ENCODE measurements at regions not wholly inside any gene's neighbourhood (a gene's known extent, or its start where the extent isn't known, plus 50 kb on each side); places are given as distances from the start of the nearest gene placed in this dataset.

GRCh38 chr2:198441246-198441645, 636.9 kb downstream of the PLCL1 start:
- Histone ChIP-seq H3K36me3 (replicated peaks; ENCODE audit: low read depth, low read length) (no peaks in the 10 kb centered on the region), H2AFZ (ENCODE audit: low read depth, low read length) (no peak overlapping the region), H3K9ac (ENCODE audit: low read length) (no peak overlapping the region), H3K27me3 (ENCODE audit: low read depth, low read length) (no peaks in the 10 kb centered on the region), H3K9me3 (ENCODE audit: insufficient read depth, low read length) (no peaks in the 10 kb centered on the region), H3K4me1 (ENCODE audit: low read length) (no peaks in the 10 kb centered on the region), H3K4me3 (ENCODE audit: low read length) (no peak overlapping the region), H4K20me1 (ENCODE audit: insufficient read depth, low read length) (no peaks in the 10 kb centered on the region), H3K4me2 (ENCODE audit: low read length) (no peak overlapping the region), H3K79me2 (ENCODE audit: low read length) (no peaks in the 10 kb centered on the region), H3K27ac (ENCODE audit: low read length) (no peak overlapping the region)
- no peak for TF ChIP-seq CTCF (IDR thresholded peaks at IDR 0.05; ENCODE audit: low read depth, low read length)
- TF ChIP-seq EZH2phosphoT487 (IDR thresholded peaks at IDR 0.05; ENCODE audit: low read depth) = no peak

- Histone ChIP-seq H3K4me2 (ENCODE audit: low read length) (no peak overlapping the region), H3K4me1 (ENCODE audit: low read length) (no peaks in the 10 kb centered on the region), H3K27ac (ENCODE audit: low read length) (no peak overlapping the region), H3K36me3 (replicated peaks; ENCODE audit: low read depth, low read length) (no peaks in the 10 kb centered on the region), H3K79me2 (ENCODE audit: low read length) (no peaks in the 10 kb centered on the region), H4K20me1 (ENCODE audit: insufficient read depth, low read length) (no peaks in the 10 kb centered on the region), H2AFZ (ENCODE audit: low read depth, low read length) (no peak overlapping the region), H3K9me3 (ENCODE audit: insufficient read depth, low read length) (no peaks in the 10 kb centered on the region), H3K9ac (ENCODE audit: low read length) (no peak overlapping the region), H3K4me3 (ENCODE audit: low read length) (no peak overlapping the region), H3K27me3 (ENCODE audit: low read depth, low read length) (no peaks in the 10 kb centered on the region)
- no peak for TF ChIP-seq CTCF (IDR thresholded peaks at IDR 0.05; ENCODE audit: low read depth, low read length)
- no peak for TF ChIP-seq EZH2phosphoT487 (IDR thresholded peaks at IDR 0.05; ENCODE audit: low read depth)
Measured at GRCh38 chr2:198440833-198441232, 636.4 kb downstream of the PLCL1 start.

GRCh38 chr2:198438331-198438730, 633.9 kb downstream of the PLCL1 start:
- Histone ChIP-seq H4K20me1 (ENCODE audit: insufficient read depth, low read length) (no peaks in the 10 kb centered on the region), H3K4me1 (ENCODE audit: low read length) (no peaks in the 10 kb centered on the region), H2AFZ (ENCODE audit: low read depth, low read length) (no peak overlapping the region)

GRCh38 chr2:198424112-198424511, 619.7 kb downstream of the PLCL1 start:
- Histone ChIP-seq H3K27ac (ENCODE audit: low read length) (no peak overlapping the region), H4K20me1 (ENCODE audit: insufficient read depth, low read length) (no peaks in the 10 kb centered on the region), H3K36me3 (replicated peaks; ENCODE audit: low read depth, low read length) (no peaks in the 10 kb centered on the region), H3K4me1 (ENCODE audit: low read length) (no peaks in the 10 kb centered on the region), H3K9ac (ENCODE audit: low read length) (no peak overlapping the region), H3K27me3 (ENCODE audit: low read depth, low read length) (no peaks in the 10 kb centered on the region), H3K9me3 (ENCODE audit: insufficient read depth, low read length) (no peaks in the 10 kb centered on the region), H3K79me2 (ENCODE audit: low read length) (no peaks in the 10 kb centered on the region), H2AFZ (ENCODE audit: low read depth, low read length) (no peak overlapping the region), H3K4me2 (ENCODE audit: low read length) (no peak overlapping the region), H3K4me3 (ENCODE audit: low read length) (no peak overlapping the region)
- TF ChIP-seq CTCF (IDR thresholded peaks at IDR 0.05; ENCODE audit: low read depth, low read length) = no peak

More at GRCh38 chr2:198438331-198438730, 633.9 kb downstream of the PLCL1 start:
- no peak for TF ChIP-seq EZH2phosphoT487 (IDR thresholded peaks at IDR 0.05; ENCODE audit: low read depth)
- no peak for TF ChIP-seq CTCF (IDR thresholded peaks at IDR 0.05; ENCODE audit: low read depth, low read length)
- no peaks in the 10 kb centered on the region for H3K79me2 ChIP-seq (ENCODE audit: low read length)
- no peaks in the 10 kb centered on the region for H3K36me3 ChIP-seq (replicated peaks; ENCODE audit: low read depth, low read length)
- H3K27ac ChIP-seq (ENCODE audit: low read length) = no peak overlapping the region
- no peak overlapping the region for H3K9ac ChIP-seq (ENCODE audit: low read length)
- no peaks in the 10 kb centered on the region for H3K9me3 ChIP-seq (ENCODE audit: insufficient read depth, low read length)
- H3K4me3 ChIP-seq (ENCODE audit: low read length) = no peak overlapping the region
- H3K27me3 ChIP-seq (ENCODE audit: low read depth, low read length) = no peaks in the 10 kb centered on the region
- H3K4me2 ChIP-seq (ENCODE audit: low read length) = no peak overlapping the region

Measured in OCI-LY3 (cell line).